ENCODE measurements at regions not wholly inside any gene's neighbourhood (a gene's known extent, or its start where the extent isn't known, plus 50 kb on each side); places are given as distances from the start of the nearest gene placed in this dataset.

DNA sequence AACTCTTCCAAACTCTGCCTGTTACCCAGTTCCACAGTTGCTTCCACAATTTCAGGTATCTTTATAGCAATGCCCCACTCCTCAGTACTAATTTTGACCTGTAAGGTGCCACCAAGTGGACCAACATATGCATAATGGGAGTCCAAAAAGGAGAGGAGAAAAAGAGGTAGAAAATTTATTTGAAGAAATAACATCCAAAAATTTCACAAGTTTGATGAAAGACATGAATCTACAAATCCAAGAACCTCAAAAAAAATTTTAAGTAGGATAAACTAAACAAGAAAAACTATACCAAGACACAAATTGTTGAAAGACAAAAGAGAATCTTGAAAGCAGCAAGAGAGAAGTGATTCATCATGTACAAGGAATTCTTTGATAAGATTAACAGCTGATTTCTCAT, 79.8 kb downstream of the BARX1 start:
- no peak for DNase-seq

- DNase-seq: no peak
Observed at GRCh38 chr9:93874242-93874641, 80.9 kb downstream of the BARX1 start.

DNA sequence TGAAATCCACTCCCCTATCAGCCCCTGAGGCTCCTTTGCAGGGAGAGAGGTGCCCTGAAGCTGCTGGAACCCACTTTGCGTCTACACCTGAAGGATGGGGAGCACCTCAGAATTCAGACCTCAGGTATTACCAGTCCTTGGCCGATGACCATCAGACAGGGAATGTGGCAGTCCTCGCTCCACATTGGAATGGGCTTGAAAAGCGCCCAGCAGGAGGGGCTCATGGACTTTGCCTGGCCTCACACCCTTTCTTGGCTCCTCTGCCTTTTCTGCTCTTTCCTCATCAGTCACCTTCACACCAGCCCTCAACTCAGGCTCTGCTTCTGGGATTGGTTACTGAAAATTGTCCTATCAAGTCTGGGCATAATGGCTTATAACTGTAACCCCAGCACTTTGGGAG, 83.9 kb downstream of the BARX1 start:
- DNase-seq: no peak

DNA sequence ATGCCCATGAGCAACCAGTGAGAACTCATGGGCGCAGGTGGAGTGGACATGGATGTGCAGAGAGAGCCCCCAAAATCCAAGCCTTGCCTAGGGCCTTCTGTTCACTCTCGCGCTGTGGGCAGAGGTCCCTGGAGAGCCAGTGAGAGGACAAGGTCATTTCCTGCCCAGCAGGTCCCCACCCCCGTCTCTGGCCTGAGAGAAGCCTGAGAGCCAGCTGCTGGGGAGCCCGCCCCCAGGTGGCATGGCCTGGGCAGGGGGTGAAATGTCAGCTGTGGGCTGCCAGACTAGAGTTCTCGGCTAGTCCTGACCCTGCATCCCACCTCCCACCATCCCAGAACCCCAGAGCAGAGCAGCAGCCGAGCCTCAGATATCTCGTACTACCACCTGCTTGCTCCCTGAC, 85.3 kb downstream of the BARX1 start:
- DNase-seq: no peak

GRCh38 chr9:93869088-93869487, 86.1 kb downstream of the BARX1 start:
- DNase-seq: no peak

DNA sequence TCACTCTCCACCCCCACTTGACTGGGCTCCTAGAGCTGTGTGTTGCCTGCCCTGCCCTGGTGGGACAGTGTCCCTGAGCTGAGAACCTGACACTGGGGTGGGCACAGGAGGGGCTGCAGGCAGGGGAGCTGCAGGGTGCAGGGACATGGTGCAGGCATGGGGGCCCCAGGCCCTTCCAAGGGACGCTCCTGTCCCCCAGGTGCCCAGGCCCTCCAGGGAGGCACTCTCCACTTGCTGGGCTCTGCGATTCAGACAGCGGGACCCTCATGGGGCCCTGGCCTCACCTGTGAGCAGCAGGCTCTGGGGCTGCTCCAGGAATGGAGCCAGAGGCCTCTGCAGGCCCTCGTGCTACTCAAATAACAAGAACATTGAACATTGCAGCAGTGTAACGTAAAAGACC, 89.4 kb downstream of the BARX1 start:
- DNase-seq: no peak

DNA sequence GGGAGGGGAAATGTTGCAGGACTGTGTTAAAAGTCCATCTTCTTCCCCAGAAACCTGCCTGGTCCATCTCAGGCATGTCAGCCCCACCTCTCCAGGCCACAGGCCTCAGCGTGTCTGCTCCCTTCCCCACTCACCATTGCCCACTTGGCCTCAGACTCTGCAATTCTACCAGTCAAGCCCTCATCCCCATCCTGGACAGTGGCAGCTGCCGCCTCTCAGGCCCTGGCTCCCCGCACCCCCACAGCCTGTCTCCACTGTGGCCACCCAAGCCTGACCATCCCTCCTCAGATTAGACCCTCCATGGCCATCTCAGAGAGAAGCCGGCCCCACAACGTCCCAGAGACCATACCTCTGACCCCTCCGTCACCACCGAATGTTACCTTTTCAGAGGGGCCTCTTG, 89.9 kb downstream of the BARX1 start:
- no peak for DNase-seq

DNA sequence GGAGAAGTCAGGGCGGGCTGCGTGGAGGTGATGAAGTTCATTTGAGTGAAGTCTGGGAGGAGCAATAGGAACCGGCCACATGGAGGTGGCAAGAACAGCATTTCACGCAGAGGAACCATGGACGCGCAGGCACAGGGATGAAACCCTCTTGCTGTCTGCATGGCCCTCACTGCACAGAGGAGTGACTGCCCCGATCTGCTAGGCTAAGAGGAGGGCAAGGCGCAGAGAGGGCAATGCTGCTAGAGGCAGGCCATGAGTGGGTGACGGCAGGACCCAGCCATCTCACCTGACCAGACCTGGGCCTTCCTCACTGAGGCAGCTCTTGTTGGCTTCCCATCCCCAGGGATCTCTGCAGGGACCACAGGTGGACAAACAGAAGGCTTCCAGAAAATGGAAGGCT, 90.3 kb downstream of the BARX1 start:
- no peak for DNase-seq

DNA sequence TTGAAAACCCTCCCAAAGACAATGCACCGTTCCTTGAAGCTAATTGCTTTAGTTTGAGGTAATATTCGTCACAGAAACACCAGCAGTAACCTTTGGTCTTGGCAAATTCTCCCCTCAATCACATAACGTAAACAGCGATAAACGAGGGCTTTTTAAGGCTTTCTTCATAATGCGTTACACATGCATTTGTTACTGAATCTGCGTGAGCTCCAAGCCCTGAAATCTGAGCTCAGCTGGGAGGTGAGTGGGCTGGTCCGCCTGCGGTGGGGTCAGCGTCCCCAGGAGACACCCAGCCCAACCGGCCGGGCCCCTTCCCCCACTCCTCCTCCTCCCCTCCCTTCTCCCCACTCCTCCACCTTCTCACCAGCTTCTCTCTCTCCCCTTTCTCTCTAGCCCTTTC, 91.1 kb downstream of the BARX1 start:
- no peak for DNase-seq

GRCh38 chr9:93862877-93863545, 92.1 kb downstream of the BARX1 start:
- DNase-seq: no peak

DNA sequence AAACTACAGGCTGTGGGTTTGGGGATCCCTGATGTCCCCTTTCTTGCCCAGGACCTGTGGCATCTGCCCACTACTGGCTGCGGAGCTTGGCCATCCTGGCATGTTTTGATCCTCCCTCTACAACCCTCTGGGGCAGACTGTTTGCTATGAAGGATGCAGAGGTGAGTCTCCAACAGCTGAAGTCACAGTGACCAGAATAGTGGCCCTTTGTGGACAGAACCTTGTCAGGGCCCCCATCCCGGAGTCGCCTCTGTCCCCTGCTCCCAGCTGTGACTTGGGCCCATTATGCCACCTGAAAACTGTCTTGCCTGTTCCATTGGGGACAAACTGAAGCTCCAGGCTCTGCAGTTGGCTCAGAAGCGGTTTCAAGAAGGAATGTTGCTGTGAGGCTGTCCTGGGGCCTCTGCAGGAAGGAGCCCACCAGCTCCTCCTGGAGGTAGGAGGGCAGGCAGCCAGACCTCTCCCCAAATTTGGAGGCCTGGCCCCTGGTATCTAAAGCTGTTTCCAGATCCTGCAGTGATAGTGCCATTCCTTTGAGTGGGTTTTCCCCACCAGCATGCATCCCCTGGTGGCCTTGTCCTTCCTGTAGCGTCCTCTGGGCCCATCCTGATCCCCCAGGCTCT, 93.3 kb downstream of the BARX1 start:
- no peak for DNase-seq

- no peak for DNase-seq
Observed at GRCh38 chr9:93860694-93861658, 94.2 kb downstream of the BARX1 start.

GRCh38 chr9:93859431-93860215, 95.5 kb downstream of the BARX1 start:
- no peak for DNase-seq

DNA sequence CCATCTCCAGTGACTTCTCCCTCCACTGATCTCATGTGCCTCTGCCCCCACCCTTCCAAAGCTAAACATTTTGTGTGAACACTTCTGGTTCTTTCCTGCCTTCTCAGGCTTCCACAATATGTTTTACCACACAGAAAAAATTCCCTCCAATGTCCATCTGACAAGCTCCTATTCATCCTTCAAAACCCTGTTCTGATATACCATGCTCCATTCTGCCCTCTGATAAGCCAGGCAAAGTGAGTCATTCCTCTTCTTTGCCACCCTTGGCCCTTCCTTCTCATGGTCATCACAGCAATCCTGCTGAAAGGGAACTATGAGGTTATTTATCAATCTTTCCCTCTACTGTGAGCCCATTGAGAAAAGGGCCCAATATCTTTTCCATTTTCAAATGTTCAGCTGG, 97.6 kb downstream of the BARX1 start:
- no peak for DNase-seq

- DNase-seq: no peak
Observed at GRCh38 chr9:93852728-93853127, 102.4 kb downstream of the BARX1 start.

GRCh38 chr9:93846349-93846748, 108.8 kb downstream of the BARX1 start:
- no peak for DNase-seq

DNA sequence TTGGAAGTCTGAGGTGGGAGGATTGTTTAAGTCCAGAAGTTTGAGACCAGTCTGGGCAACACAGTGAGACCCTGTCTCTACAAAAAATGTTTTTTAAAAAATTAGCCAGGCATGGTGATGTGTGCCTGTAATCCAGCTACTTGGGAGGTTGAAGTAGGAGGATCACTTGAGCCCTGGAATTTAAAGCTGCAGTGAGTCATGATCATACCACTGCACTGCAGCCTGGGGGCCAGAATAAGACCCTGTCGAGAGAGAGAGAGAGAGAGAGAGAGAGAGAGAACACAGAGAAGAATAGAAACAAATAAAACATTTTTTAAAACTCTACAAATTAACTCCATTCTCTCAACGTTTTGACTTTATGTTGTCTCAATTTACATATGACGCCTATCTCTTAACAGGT, 111.8 kb downstream of the BARX1 start:
- DNase-seq: no peak

DNA sequence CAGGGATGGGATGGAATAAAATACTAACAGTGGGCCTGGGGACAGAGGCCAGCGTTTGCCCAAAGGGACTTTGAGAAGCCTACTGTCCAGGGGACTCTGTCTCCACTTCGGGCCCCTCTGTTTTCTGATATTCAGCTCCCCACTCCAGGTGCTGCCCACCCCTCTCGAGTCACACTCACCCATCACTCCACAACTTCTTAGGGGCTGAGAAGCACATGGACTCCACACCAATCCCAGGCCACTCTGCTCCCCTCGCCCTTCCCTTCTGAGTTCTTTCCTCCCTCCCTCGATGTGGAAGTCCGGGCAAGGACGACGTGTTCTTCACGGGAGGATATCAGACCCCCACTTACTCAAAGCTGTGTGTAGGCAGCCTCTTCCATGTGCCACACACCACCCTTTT, 124.5 kb downstream of the BARX1 start:
- no peak for DNase-seq

DNA sequence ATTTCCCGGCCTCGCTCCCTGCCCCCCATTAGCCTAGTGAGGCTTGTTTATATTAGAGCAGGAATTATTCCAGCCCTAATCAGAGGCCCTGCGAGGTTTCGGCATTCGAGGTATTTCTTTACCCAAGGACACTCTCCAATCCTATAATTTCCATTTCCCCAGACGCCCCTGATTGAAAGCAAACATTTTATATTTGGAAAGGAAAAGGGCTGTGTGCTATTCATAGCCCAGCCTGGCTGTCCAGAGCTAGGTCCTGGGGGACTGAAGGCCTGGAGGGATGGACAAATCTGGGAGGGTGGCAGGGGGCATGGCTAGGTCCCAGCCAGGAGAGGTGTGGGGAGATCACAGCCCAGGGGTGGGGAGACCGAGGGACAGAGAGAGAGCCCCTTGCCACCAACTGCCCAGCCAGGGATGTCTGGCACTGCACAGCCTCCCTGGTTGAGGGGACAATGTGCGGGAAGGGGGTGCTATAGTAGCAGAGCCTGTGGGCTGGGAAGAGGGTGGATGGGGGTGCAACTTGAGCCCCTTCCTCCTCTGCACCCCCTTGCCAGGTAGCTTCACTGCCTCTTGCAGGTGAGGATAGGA, 125.1 kb downstream of the BARX1 start:
- DNase-seq: no peak

DNA sequence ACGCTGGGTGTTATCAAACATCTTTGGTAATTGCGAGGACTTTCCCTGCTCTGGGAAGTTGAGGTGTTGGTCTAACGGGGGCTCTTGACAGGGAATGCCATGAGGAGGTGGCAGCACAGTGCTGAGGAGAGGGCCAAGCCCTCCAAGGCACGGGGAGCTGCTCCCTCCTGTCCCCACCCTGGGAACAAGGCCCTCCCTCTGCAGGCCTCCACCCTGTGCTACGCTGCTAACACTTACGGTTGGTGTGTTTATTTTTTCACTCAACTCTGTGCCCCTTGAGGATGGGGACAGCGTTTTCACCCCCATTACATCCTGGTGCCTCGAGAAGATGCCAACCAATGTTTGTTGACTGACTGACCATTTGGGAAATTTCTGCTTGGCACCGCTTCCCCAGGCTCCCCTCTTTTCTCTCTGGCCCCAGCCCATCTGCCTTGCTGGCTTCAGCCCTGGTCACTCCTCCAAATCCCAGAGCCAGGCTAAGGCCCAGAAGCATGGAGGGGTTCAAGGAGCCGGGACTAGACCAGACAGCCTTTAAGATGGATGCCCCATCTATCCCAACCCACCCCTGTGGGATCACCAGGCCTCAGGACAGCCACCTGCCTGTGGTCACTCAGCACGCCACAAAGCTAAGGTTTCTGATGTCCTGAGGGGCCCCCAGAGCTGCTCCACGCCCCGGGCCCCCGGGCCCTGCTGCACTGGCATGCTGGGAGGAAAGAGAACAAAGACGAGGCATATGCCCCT, 125.7 kb downstream of the BARX1 start:
- DNase-seq: no peak

GRCh38 chr9:93828331-93829097, 126.6 kb downstream of the BARX1 start:
- DNase-seq: no peak

Measured in NCI-H2029 treated with DMSO at 0.1 percent for 48 hours (cell line).